Osteoblast (primary cell): ENCODE measurements at regions not wholly inside any gene's neighbourhood (a gene's known extent, or its start where the extent isn't known, plus 50 kb on each side); places are given as distances from the start of the nearest gene placed in this dataset.

Experiments used
- DNase-seq: peaks from one replicate; pipeline ENCODE4 v3.0.0; 2011; ENCODE audit warnings: low spot score, mixed read lengths; ENCODE audit not compliant: insufficient read length; ENCODE audit errors: missing footprints
- H2AFZ ChIP-seq: 2 replicates; pipeline ENCODE4 v1.6.0; 2011; ENCODE audit warnings: mild to moderate bottlenecking, low read length
- H3K27ac ChIP-seq: 2 replicates; pipeline ENCODE4 v1.5.1; 2011; ENCODE audit warnings: mild to moderate bottlenecking, low read depth, low read length, moderate library complexity
- H3K27me3 ChIP-seq: 2 replicates; pipeline ENCODE4 v1.6.0; 2012; ENCODE audit warnings: mild to moderate bottlenecking, control low read depth, inconsistent platforms, low read length, moderate library complexity; ENCODE audit not compliant: insufficient read depth
- H3K36me3 ChIP-seq: 2 replicates; pipeline ENCODE4 v1.5.1; 2011; ENCODE audit warnings: mild to moderate bottlenecking, low read length, control low read depth, moderate library complexity; ENCODE audit not compliant: insufficient read depth
- H3K4me1 ChIP-seq: 2 replicates; pipeline ENCODE4 v1.5.1; 2011; ENCODE audit warnings: mild to moderate bottlenecking, low read length, control low read depth, moderate library complexity; ENCODE audit not compliant: insufficient read depth
- H3K4me2 ChIP-seq: 2 replicates; pipeline ENCODE4 v1.6.0; 2011; ENCODE audit warnings: mild to moderate bottlenecking, low read length; ENCODE audit not compliant: insufficient read depth
- H3K4me3 ChIP-seq: fragments of 200-600 bp; sonication (generic); 3 replicates; pipeline ENCODE4 v1.5.1; 2012; ENCODE audit warnings: mild to moderate bottlenecking, low read length, inconsistent platforms; ENCODE audit not compliant: insufficient read depth
- H3K79me2 ChIP-seq: 2 replicates; pipeline ENCODE4 v1.6.0; 2012; ENCODE audit warnings: mild to moderate bottlenecking, low read length, control low read depth, inconsistent platforms; ENCODE audit not compliant: insufficient read depth
- H3K9me3 ChIP-seq: 2 replicates; pipeline ENCODE4 v1.5.1; 2011; ENCODE audit warnings: low read depth, low read length, control low read depth
- H4K20me1 ChIP-seq: 2 replicates; pipeline ENCODE4 v1.6.0; 2012; ENCODE audit warnings: mild to moderate bottlenecking, low read length, control low read depth; ENCODE audit not compliant: insufficient read depth
- TF ChIP-seq, protein P1 (sequence below): IDR thresholded peaks from 2 replicates; pipeline ENCODE4 v1.5.1; 2011; ENCODE audit warnings: mild to moderate bottlenecking, low read depth, low read length, moderate library complexity; ENCODE audit errors: extremely low read depth

GRCh38 chr12:116492703-116493324 is 66.4 kb upstream of the MAP1LC3B2 start:
- Histone ChIP-seq H2AFZ (peak overlapping the region; percentile 40), H3K4me2 (no peak overlapping the region), H3K27ac (peak overlapping the region; percentile 56), H3K36me3 (no peaks in the 10 kb centered on the region), H3K79me2 (no peaks in the 10 kb centered on the region), H3K27me3 (no peaks in the 10 kb centered on the region), H3K9me3 (no peaks in the 10 kb centered on the region), H3K4me1 (peaks cover 13% of the 10 kb centered on the region), H3K4me3 (no peak overlapping the region), H4K20me1 (no peaks in the 10 kb centered on the region)
- peak; percentile 68 for DNase-seq
- TF ChIP-seq, protein P1, sequence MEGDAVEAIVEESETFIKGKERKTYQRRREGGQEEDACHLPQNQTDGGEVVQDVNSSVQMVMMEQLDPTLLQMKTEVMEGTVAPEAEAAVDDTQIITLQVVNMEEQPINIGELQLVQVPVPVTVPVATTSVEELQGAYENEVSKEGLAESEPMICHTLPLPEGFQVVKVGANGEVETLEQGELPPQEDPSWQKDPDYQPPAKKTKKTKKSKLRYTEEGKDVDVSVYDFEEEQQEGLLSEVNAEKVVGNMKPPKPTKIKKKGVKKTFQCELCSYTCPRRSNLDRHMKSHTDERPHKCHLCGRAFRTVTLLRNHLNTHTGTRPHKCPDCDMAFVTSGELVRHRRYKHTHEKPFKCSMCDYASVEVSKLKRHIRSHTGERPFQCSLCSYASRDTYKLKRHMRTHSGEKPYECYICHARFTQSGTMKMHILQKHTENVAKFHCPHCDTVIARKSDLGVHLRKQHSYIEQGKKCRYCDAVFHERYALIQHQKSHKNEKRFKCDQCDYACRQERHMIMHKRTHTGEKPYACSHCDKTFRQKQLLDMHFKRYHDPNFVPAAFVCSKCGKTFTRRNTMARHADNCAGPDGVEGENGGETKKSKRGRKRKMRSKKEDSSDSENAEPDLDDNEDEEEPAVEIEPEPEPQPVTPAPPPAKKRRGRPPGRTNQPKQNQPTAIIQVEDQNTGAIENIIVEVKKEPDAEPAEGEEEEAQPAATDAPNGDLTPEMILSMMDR = no peak

DNA sequence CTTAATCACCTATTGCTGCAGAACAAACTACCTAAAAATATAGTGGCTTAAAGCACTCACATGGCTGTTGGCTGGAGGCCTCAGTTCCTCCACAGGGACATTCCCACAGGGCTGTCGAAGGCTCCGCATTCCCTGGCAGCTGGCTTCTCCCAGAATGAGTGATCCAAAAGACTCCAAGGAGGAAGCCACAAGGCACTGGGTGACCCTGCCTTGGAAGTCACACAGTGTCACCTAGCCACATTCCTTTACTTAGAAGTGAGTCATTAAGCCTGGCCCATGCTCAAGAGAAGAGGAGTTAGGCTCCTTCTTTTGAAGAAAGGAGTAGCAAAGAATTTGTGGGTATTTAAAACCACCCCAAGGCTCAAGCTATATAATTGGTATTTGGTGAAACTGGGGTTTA is 63.9 kb upstream of the MAP1LC3B2 start:
- no peak overlapping the region for H3K4me3 ChIP-seq
- no peak overlapping the region for H2AFZ ChIP-seq
- no peaks in the 10 kb centered on the region for H3K9me3 ChIP-seq
- no peaks in the 10 kb centered on the region for H3K36me3 ChIP-seq
- no peaks in the 10 kb centered on the region for H3K79me2 ChIP-seq
- H3K27ac ChIP-seq = peak overlapping the region; percentile 12
- H3K4me2 ChIP-seq = no peak overlapping the region
- no peaks in the 10 kb centered on the region for H3K27me3 ChIP-seq
- H3K4me1 ChIP-seq = peaks cover 13% of the 10 kb centered on the region
- no peaks in the 10 kb centered on the region for H4K20me1 ChIP-seq
- TF ChIP-seq, protein P1 = no peak
- DNase-seq = peak; percentile 69

DNA sequence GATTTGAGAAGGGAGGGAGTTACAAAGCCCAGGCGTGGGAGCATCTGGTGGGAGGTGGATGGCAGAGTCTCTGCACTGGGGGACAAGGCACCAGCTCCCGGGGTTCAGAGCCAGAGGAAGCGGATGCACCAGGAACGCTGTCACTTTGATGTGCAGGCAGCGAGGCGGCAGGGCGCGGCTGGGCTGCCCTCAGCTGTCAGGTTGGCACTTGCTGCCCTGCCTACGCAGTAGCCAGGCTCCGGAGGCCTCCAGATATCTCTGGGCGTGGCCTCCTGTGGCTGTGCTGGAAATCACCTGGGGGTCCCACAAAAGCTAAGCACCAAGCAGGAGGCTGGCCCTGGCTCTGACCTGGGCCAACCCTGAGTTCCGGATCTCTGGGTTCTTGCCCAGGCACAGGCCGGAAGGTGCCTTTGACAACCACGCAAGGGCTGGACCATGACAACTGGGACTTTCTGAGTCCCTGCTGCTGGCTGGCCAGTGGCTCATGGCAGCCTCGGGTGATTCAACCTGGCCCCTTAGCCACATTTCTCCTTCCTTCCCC is 62.1 kb upstream of the MAP1LC3B2 start:
- DNase-seq = no peak
- Histone ChIP-seq H3K9me3 (no peaks in the 10 kb centered on the region), H3K27me3 (no peaks in the 10 kb centered on the region), H3K36me3 (no peaks in the 10 kb centered on the region), H3K27ac (no peak overlapping the region), H3K4me3 (no peak overlapping the region), H3K4me2 (no peak overlapping the region), H3K4me1 (peaks cover 13% of the 10 kb centered on the region), H4K20me1 (no peaks in the 10 kb centered on the region), H2AFZ (no peak overlapping the region), H3K79me2 (no peaks in the 10 kb centered on the region)
- TF ChIP-seq, protein P1 = no peak

DNA sequence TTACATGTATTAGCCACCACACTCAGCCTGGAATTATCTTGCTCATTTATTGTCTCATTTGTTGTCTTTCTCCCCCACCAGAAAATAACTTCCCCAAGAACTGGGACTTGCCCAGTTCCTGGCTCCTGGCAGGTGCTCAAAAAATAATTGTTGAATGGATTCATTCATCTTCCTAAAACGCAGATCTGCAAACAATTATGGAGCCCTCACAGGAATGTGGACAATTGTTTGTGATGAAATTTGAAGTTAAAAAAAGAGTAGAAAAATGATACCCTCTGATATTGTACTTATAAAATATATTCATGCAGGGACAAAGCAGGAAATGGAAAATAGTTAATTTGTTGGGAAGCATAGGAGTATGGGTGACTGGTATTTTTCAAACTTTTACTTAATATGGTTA is 60.7 kb upstream of the MAP1LC3B2 start:
- H3K27me3 ChIP-seq = no peaks in the 10 kb centered on the region

More for the DNA sequence above, 60.7 kb upstream of the MAP1LC3B2 start:
- H3K79me2 ChIP-seq = no peaks in the 10 kb centered on the region
- no peak overlapping the region for H2AFZ ChIP-seq
- peaks cover 10% of the 10 kb centered on the region for H3K4me1 ChIP-seq
- no peaks in the 10 kb centered on the region for H3K36me3 ChIP-seq
- TF ChIP-seq, protein P1 = no peak
- no peak overlapping the region for H3K4me2 ChIP-seq
- H3K27ac ChIP-seq = no peak overlapping the region
- no peaks in the 10 kb centered on the region for H3K9me3 ChIP-seq
- no peak for DNase-seq
- no peak overlapping the region for H3K4me3 ChIP-seq
- H4K20me1 ChIP-seq = no peaks in the 10 kb centered on the region
